GM19351 (cell line): ENCODE measurements at regions not wholly inside any gene's neighbourhood (a gene's known extent, or its start where the extent isn't known, plus 50 kb on each side); places are given as distances from the start of the nearest gene placed in this dataset.

ENCODE experiments used
- ATAC-seq: cut with Tn5 transposase; IDR thresholded peaks from one replicate; pipeline ENCODE4 v1.9.1; 2021; ENCODE audit warnings: mild to moderate bottlenecking, moderate library complexity; ENCODE audit not compliant: unreplicated experiment

DNA sequence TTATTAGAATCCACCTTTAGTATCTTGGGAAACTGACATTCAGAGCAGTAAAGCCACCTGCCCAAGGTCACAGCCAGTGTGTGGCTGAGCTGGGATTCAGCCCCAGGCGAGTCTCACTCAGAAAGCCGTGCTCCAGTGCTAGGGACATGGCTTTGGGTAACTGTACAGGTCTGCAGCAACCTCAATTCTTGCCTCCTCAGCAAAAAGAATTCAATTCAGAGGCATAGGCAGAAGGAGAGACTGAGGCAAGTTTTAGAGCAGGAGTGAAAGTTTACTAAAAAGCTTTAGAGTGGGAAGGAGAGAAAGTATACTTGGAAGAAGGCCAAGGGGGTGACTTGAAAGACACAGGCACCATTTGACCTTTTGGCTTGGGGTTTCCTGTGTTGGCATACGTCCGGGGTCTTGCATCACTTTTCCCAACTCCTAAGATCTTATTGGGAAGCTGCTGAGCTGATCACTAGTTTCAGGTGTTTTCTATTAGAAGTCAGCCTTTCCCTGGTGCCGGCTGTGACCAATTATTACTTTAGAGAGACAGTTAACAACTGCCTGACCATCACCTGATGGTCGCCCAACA, 529.3 kb downstream of the MATN1 start:
- ATAC-seq: no peak

DNA sequence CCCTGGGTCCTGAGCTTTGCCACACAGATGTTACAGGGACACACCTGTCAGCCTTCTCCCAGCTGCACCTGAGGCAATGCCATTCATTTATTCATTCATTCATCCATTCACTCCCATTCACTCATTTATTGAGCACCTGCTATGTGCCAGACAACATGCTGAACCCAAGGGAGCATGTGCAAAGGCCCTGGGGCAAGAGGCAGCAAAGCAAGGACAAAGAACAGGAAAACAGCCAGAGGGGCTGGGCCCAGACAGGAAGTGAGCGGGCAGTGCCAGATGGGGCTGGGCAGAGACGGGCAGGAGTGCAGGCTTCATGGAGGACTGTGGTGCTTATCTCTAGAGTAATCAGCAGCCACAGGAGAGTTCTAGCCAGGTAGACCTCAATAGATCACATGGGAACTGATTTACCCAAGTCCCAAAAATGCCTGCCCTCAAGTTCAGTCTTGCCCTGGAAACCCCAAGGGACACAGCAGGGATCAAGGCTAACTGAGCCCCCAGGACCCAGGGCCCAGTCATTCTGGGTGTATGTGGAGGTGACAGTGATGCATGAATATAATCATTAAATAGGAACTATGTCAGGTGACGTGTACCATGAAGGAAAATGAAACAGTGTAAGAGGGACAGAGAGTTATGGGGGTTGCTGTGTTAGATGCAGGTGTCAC, 530.3 kb downstream of the MATN1 start:
- ATAC-seq: no peak

DNA sequence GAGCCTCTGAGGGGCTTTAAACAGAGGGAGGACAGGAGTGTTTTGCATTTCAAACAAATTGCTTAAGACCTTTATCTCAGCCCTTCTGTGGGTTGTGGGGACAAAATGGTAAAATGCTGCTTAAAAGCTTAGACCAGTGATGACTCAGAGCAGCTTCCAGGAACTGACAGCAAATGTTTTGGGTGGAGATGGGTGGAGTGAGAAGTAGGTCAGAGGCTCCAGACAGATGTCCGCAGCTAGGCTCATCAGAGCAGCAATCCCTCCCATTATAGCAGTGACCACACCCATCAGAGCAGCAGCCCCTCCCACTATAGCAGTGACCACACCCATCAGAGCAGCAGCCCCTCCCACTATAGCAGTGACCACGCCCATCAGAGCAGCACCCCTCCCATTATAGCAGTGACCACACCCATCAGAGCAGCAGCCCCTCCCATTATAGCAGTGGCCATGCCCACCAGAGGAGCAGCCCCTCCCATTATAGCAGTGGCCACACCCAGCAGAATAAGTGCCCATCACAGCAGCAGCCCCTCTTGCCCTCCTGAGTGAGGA, 532.2 kb downstream of the MATN1 start:
- no peak for ATAC-seq

DNA sequence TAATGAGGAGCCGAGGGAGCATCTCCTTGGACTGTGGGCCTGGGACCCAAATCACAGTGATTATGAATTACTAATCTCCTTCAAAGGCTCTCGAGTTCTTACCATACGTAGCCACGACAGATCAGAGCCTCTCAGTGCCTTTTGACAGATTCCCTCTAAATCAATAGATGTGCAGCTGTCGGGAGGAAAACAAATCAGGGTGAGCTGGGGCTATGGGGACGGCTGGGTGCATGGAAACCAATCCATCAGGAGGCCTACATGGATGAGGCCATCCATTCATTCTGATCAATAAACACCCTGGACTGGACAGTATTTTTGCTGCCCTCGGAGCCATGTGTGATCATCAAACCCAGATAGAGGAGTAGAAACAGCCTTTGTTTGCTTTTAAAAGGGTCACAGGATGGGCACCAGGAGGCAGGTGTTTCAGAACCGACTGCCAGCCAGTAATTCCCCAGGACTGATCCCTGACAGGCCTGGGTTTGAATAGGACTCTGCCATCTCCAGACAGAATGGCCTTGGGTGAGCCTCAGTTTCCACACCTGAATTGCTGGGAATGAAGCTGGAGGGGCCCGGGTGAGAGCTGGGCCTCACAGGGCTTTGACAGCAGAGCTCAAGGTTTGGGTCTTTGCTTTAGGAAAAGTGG, 532.8 kb downstream of the MATN1 start:
- ATAC-seq: no peak

DNA sequence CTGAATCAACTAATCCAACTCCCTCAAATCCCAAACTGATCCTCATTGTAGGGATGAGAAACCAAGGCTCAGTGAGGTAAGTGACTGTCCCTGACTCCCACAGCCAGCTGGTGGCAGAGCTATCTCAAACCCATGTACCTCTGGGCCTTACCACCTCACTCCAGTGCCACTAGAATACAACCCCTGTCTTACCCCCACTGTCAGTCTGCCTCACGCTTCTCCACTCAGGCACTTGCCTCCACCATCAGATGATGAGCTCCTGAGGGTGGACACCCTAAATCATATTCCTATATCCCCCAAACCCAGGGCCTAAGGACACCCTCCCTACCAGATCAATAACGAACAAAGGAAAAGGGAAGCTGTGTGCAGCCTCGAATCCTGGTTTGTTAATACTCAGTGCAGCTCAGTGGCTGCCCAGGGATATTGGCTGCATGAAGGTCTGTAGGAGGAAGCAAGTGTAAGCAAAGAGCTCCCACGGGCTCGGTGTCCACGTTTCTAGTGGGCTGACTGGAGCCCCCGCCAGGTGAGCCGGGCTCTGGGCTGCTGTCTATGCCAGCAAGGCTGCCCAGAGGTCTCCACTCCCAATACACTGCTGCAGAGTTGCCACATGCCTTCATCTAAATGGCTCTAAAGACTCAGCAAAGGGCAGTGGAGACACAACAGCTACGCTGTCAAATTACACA, 533.4 kb downstream of the MATN1 start:
- ATAC-seq: no peak

DNA sequence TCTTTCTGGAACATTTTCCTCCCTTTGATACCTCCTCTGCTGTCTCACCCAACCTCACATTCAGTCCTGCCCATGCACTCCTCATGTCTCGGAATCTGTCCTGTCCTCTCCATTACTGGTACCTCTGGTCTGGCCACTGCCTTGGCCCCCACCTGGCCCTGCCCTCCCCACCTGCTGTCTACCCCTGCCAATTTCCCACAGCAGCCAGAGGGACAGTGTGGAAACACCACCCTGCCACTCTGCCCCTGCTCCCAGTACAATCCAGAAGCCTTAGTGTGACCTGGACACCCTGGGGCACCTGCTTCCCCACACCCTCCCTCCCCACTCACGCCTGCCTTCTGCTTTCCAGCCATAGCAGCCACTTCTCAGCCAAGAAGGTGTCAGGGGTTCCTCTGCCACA, 534.4 kb downstream of the MATN1 start:
- ATAC-seq: no peak

DNA sequence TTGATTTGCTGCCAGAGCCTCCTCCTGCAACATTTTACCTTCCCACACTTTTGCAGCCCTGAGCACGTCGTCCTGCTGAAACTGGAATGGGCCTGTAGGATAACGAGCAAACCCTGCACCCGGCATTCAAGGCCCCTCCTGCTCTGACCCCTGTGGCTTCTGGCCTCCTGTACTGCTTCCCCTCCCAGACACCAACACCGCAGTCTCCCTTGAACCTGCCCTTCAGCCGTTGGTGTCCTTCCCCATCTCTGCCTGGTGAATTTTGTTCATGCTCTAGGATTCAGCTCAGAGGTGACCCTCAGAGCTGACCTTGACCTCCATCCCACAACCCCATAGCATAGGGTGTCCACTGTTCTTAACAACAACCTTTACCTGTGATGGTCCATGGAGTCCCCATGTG, 535.1 kb downstream of the MATN1 start:
- no peak for ATAC-seq

DNA sequence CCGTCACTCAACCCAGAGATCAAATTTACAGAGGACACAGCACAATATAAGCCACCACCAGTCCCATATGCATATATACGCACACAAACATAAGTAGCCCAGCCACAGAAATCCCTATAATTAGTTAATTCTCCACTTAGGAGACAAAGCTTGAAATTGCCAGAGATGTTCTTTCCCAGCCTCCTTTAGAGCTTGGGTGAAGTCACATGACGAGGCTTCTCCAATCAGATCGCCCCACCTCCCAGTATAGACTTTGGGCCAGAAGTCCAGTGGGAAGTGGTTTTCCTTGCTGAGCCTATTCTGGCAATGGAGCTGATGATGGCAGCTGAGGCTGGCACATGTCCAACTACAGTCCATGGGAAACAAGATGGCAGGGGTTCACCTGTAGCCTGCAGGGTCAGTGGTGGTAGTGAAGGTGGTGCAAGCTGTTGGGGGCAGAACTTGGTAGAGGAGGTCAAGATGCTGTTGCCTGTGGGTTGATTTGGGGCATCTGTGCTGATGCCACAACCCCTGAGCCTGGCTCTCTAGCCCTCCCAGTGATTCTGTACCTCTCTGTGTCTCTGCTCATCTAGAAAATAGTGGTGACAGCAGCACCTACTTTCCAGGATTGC, 535.9 kb downstream of the MATN1 start:
- no peak for ATAC-seq

DNA sequence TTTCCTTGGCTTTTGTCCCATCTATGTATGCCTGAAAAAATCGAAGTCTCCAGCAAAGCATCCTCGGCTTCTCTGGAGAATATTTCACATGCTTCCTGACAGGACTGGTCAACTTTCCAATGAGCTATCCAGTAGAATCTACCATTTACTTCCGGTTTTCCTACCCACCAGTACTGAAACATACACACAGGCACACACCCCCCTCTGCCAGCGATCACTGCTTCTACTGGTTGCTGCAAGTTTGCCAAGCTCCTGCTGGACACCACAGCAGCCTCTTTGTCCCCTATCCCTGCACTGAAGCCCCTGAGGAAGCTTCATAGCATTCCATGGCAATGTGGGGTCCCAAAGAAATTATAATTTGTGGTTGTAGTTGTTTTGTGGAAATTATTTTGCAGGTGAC, 536.8 kb downstream of the MATN1 start:
- ATAC-seq: no peak

DNA sequence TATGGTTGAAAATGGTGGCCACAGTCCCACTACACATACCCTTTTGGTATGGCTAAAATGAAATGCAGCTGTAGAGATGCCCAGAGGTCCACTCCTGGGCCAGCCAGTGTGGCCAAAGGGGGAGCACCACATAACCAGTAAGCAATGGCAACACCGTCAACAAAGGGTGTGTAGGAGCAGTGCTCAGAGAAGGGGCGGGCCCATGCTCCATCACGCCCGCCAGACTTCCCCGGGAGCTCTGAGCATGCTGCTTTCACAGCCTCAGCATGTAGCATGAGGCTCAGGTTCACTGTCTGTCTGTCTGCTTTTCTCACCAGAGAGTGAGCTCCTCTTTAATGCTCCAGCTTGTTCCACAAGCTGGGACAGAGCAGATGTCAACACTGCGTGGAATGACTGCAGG, 537.6 kb downstream of the MATN1 start:
- no peak for ATAC-seq

DNA sequence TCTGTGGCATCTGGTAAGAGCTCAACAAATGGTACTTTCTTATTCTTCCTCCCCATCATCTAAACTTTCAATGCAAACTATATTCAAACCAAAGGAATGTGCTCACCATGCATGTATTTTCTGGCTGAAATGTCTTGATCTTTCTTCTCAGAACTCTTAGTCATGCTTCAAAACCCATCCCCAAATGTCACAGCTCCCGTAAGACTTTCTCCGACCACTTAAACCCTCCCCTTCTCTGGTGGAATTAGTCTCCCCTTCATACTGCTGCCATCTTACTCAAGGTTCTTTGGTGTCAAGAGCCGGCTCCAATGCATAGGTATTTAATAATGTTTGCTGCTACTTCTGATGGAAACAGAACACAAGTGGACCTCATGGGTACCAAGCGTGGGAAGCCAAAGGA, 538.1 kb downstream of the MATN1 start:
- ATAC-seq: no peak

DNA sequence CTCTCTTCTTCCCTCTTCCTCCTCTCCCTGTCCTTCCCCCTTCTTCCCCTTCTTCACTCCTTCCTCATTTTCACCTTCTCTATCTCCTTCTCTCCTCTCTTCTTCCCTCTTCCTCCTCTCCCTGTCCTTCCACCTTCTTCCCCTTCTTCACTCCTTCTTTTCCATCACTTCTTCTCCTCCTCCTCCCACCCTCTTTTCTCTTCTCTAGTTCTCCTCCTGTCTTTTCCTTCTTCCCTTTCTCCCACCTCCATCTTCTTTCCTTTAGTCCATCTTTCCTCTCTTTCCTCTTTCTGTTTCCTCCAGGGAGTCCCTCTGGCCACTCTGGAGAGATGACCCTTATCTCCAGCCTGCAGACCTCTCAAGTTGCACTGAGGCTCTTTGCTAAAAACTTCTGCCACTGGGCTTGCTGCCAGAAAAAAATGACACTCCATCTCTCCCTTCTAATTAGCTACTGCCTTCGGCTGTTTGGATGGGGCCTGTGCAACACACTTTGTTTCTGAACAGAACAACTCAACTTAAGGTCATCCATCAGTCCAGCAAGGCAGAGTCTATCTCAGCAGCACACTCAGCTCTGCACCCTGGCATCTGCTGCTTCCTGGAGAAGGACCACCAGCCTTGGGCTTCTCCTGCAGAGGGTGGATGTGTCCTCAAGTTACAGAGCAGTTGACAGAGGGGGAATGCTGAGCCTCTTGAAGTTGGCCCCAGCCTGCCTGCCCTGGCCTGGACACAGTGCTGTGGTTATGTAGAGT, 538.8 kb downstream of the MATN1 start:
- no peak for ATAC-seq

DNA sequence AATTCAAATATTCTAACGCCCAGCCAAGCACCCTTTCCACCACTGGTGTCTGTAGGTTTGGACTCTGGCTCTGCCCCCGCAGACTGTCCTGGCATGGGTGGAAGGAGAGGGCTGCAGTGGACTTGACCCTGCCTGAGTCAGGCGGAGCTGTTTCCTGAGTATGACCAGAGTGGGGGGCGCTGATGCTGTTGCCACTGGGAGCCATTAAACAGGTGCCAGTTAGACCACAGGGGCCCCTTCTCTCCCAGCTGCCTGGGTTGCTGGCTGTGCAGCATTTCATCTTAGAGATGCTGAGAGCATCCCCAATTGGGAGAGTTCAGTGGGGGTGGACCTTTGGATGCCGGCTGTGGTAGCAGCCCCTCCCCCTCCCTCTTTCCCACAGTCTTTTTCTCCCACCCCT, 539.5 kb downstream of the MATN1 start:
- ATAC-seq: no peak

DNA sequence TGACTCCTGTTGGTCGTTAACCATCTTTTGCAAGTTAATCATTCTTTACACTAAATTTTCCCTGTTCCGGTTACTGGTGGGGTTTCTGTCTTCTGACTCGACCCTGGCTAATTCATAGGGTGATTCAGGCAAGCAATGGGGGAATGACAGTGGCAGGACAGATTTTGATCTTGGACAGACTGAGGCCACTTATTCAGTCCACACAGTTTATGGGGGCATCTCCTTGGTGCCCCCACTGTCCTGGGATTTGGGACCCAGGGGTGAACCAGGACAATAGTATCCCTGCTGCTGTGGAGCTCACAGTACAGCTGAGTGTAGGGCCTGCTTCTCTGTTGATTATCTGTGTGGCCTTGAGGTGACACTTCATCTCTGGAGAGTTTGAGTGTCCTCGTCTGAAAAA, 540.4 kb downstream of the MATN1 start:
- no peak for ATAC-seq

DNA sequence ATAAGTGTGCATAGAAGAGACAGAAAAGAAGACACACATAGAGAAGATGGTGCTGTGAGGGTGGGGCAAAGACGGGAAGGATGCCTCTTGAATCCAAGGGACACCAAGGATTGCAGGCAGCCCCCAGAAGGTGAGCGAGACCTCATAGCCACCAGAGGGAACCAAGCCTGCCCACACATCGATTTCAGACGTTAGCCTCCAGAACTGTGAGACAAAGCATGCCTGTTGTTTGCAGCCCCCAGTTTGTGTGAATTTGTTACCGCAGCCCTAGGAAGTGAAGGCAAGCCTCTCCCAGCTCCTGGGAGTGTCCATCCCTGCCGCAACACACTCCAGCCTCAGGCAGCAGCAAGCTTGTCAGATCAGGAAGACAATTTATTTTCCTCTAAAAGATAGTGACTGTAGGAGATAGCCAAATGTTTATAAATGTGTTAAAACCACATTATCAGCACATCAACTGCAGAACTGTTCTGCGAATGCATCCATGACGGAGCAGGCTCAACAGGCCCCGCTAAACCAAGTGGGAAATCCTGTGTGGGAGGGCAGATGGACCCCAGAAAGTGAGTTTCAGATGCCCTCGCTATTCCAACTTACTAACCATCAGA, 543.3 kb downstream of the MATN1 start:
- no peak for ATAC-seq

DNA sequence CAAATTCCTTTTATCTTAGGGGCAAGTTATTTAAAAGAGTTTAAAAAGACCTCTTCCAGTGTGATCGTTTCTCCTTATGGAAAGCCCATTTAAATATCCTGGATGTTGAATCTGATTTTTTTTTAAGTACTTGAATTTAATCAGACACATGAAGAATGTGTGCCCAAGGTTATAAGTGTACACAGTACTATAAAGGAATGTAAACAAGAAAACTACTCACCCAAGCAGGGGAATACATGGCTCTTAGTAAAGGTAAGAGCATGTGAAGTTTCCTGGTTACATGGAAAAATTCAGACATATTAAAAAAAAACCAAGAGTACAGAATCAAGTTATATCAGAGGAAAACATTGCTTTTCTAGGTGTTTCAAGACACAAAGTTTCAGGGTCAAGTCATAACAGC, 546.9 kb downstream of the MATN1 start:
- no peak for ATAC-seq

DNA sequence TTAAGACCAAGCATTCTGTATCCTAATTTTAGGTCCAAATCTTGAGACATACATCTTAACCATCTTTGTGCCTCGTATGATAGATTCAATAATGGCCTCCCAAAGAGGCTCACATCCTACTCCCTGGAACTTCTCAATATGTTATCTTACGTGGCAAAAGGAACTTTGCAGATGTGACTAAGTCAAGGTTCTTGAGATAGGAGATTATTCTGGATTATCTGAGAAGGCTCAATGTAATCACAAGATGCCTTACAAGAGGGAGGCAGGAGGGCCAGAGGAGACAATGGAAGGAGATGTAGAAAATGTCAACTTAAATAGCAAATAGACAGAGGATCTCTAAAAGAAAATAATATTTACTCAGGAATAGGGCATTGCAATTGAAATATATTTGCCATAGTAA, 548.9 kb downstream of the MATN1 start:
- no peak for ATAC-seq

DNA sequence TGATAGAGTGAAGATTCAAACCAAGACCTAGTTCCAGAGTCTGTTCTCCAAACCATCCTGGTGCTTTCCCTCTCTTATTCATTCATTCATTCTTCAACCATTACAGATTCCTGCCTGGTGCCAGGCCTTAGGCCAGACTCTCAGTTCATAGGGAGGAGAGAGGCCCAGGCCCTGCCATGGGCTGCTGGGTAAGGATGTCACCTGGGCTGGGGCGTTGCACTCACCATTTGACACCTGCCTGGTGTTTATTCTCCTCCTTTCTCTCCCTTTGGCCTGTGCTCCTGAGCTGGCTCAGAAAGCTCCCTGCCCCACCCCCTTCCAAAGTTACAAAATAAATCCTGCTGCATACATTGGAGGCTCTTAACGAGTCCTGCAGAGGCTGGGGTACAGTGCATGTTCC, 549.8 kb downstream of the MATN1 start:
- no peak for ATAC-seq

DNA sequence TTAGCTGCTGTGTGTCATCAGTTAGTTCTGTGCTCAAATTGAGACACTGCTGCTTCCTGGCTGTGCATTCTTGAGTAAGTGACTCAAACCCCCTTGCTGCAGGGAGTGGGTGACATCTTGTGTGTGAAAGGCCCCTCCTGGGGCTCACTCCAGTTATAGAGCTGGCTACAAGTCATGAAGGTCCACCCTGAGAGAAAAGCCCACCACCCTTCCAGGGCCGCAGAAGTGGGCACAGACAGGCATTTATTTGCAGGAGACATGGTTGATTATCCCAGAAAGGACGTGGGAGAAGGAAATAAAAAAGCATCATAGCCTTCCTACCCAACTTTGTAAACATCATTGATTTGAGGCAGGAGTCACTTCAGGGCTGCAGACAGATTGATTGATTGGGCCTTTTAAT, 550.6 kb downstream of the MATN1 start:
- ATAC-seq: no peak

DNA sequence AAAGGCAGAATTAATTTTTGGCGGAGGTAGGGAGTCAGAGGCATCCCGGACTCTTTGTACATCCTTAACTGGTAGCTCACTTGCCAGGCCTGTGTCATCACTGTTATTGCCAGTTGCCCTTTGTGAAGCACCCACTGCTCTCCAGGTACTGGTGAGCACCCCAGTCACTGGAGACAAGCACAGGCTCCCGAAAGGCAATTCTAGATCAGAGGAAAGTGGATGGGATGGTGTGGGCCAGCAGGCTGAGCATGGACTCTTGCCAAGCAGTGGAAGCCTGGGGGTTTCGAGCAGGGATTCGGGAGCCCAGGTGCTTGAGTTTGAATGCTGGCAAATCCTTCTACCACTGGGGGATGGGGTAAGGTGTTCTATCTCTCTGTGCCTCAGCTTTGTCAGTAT, 551.1 kb downstream of the MATN1 start:
- no peak for ATAC-seq
